CD14-positive monocyte (primary cell): ENCODE measurements at regions not wholly inside any gene's neighbourhood (a gene's known extent, or its start where the extent isn't known, plus 50 kb on each side); places are given as distances from the start of the nearest gene placed in this dataset.
"Not testable (repeated sequence)": the region's sequence is repeated elsewhere in the genome, so short reads cannot be mapped to it uniquely, and the experiment has no call there.

ENCODE experiments used
- DNase-seq, 3 donors: peaks; one replicate each; pipeline ENCODE4 v3.0.0-alpha.2; 2011 to 2022
- H2AFZ ChIP-seq: 2 replicates; pipeline ENCODE4 v1.6.0; 2012; ENCODE audit warnings: mild to moderate bottlenecking, low read depth, low read length, inconsistent platforms; ENCODE audit not compliant: insufficient read depth, poor library complexity, severe bottlenecking
- H3K27ac ChIP-seq, 2 donors: 1 replicate in 1 of 2; 2 replicates in 1 of 2; pipeline ENCODE4 v1.5.1; 2012 to 2013; ENCODE audit warnings: low read length in 2 of 2, control low read depth in 1 of 2, inconsistent platforms in 1 of 2, low read depth in 1 of 2, mild to moderate bottlenecking in 1 of 2
- H3K27me3 ChIP-seq, 2 donors: one replicate each; pipeline versions ENCODE4 v1.6.0 to v1.6.1; 2011 to 2013; ENCODE audit warnings: low read length in 2 of 2; ENCODE audit not compliant: control insufficient read depth in 2 of 2, insufficient read depth in 2 of 2
- H3K36me3 ChIP-seq, 2 donors: replicated peaks in 1 of 2; 1 replicate in 1 of 2; 2 replicates in 1 of 2; pipeline versions ENCODE4 v1.5.1 to v1.6.1; 2012 to 2013; ENCODE audit warnings: low read length in 2 of 2, control low read depth in 1 of 2, inconsistent platforms in 1 of 2, mild to moderate bottlenecking in 1 of 2; ENCODE audit not compliant: insufficient read depth in 2 of 2, control insufficient read depth in 1 of 2
- H3K4me1 ChIP-seq, 2 donors: 1 replicate in 1 of 2; 2 replicates in 1 of 2; pipeline versions ENCODE4 v1.5.1 to v1.6.1; 2012 to 2013; ENCODE audit warnings: low read length in 2 of 2, control low read depth in 1 of 2, inconsistent platforms in 1 of 2, mild to moderate bottlenecking in 1 of 2, moderate library complexity in 1 of 2; ENCODE audit not compliant: insufficient read depth in 2 of 2, control insufficient read depth in 1 of 2
- H3K4me2 ChIP-seq: replicated peaks from 2 replicates; pipeline ENCODE3; 2012; ENCODE audit warnings: low read length, moderate library complexity, mild to moderate bottlenecking; ENCODE audit not compliant: poor library complexity, severe bottlenecking; ENCODE audit errors: extremely low read depth
- H3K4me3 ChIP-seq, 3 experiments: fragments of 200-600 bp in 1 of 3; sonication (generic) in 1 of 3; replicated peaks in 1 of 3; 1 replicate in 2 of 3; 2 replicates in 1 of 3; pipeline ENCODE4 v1.5.1; 2011 to 2013; ENCODE audit warnings: low read length in 3 of 3, mild to moderate bottlenecking in 3 of 3, control low read depth in 2 of 3, low read depth in 2 of 3, inconsistent platforms in 1 of 3, moderate library complexity in 1 of 3
- H3K79me2 ChIP-seq: 2 replicates; pipeline ENCODE4 v1.6.0; 2012; ENCODE audit warnings: mild to moderate bottlenecking, control low read depth, inconsistent platforms, low read length, moderate library complexity; ENCODE audit not compliant: insufficient read depth
- H3K9ac ChIP-seq: 2 replicates; pipeline ENCODE4 v1.6.0; 2017; ENCODE audit warnings: low read length, mild to moderate bottlenecking; ENCODE audit not compliant: insufficient read depth, poor library complexity, severe bottlenecking
- H3K9me3 ChIP-seq, 2 donors: replicated peaks in 1 of 2; 1 replicate in 1 of 2; 2 replicates in 1 of 2; pipeline versions ENCODE4 v1.5.1 to v1.6.1; 2012 to 2013; ENCODE audit warnings: low read length in 2 of 2, control low read depth in 1 of 2; ENCODE audit not compliant: control insufficient read depth in 1 of 2, insufficient read depth in 1 of 2
- H4K20me1 ChIP-seq: 2 replicates; pipeline ENCODE4 v1.6.0; 2012; ENCODE audit warnings: mild to moderate bottlenecking, low read length, control low read depth, moderate library complexity; ENCODE audit not compliant: insufficient read depth
- H3K27ac Mint-ChIP-seq, 7 donors: one replicate each; pipeline ENCODE4 v1.8.0; 2020; ENCODE audit warnings: mild to moderate bottlenecking in 7 of 7, mixed read lengths in 7 of 7, moderate library complexity in 6 of 7, inconsistent platforms in 2 of 7
- H3K27me3 Mint-ChIP-seq, 3 donors: one replicate each; pipeline ENCODE4 v1.8.0; 2021 to 2022; ENCODE audit warnings: low read depth in 3 of 3, mild to moderate bottlenecking in 3 of 3, mixed read lengths in 3 of 3, moderate library complexity in 3 of 3, inconsistent platforms in 1 of 3
- H3K36me3 Mint-ChIP-seq, 2 donors: one replicate each; pipeline ENCODE4 v1.8.0; 2020; ENCODE audit warnings: mixed read lengths in 2 of 2, inconsistent platforms in 1 of 2, mild to moderate bottlenecking in 1 of 2
- H3K4me1 Mint-ChIP-seq: one replicate; pipeline ENCODE4 v1.8.0; 2020; ENCODE audit warnings: mild to moderate bottlenecking, mixed read lengths
- H3K4me3 Mint-ChIP-seq, 2 donors: one replicate each; pipeline ENCODE4 v1.8.0; 2020; ENCODE audit warnings: mild to moderate bottlenecking in 2 of 2, mixed read lengths in 2 of 2, moderate library complexity in 1 of 2
- H3K9me3 Mint-ChIP-seq, 7 donors: one replicate each; pipeline ENCODE4 v1.8.0; 2020 to 2022; ENCODE audit warnings: mixed read lengths in 7 of 7, mild to moderate bottlenecking in 6 of 7, moderate library complexity in 6 of 7, inconsistent platforms in 2 of 7
- WGBS: methylation state at CpG from one replicate; pipeline ENCODE4 v1.1.5; 2013; ENCODE audit warnings: missing lambda C conversion rate; ENCODE audit not compliant: insufficient coverage; 5-methylcytosine and 5-hydroxymethylcytosine counted together
- intact Hi-C, 2 donors: fragments of 100-400 bp; cut with micrococcal nuclease; formaldehyde crosslinking; loops; one replicate each; pipeline versions ENCODE4 v1.15.0 to v1.15.1; 2023
- TF ChIP-seq, protein P1 (sequence below): fragments of 200-600 bp; IDR thresholded peaks from one replicate; pipeline ENCODE4 v1.8.0; 2022; ENCODE audit warnings: antibody characterized with exemption, mild to moderate bottlenecking

DNA sequence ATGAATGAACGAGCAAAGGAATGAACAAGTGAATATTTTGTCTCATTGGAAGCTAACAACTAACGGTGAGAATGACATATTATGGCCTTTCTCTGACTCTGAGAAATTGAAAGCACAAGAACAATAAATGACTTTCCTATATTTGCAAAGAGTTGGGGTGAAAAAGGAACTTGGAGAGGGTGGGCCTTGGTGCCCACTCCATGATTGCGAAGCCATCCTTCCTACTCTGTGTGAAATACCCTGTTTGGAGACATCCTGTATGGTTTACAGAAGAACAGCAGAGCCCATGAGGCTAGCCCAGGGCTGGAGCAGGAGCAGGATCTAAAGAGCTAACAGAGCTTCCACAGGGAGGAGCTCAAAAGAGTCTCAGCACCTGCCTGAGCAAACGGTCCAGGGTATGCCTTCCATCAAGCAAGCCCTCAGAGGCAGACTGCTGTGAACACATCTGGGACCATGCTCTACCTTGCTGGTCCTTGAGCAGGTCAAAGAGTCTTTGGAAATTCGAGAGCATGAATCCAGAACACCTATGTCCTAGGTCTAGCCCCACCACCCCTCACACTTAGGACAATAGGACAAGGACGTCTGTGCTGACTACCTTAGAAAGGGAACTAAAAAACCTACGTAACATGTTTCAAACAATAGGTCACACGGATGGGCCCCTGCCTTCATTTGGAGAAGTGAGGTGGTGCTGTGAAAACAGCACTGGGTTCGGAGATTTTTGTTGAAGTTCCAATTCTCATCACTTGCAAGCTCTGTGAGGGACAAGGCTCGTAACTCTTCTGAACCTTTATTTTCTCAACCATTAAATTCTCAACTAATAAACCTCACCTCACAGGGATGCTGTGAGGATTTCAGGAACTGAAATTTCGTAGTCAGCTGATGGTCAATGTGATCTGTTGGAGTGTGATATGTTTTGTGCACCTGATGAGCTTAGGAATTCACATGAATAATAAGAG lies 377.4 kb downstream of the RRAGC start:
- Histone ChIP-seq H3K9ac (no peak overlapping the region), H4K20me1 (no peaks in the 10 kb centered on the region), H3K79me2 (no peaks in the 10 kb centered on the region), H3K9me3 (peaks cover 3 to 10% of the 10 kb centered on the region in 2 donors), H3K4me3 (no peak overlapping the region), H3K4me2 (no peak overlapping the region), H3K27ac (no peak overlapping the region), H3K36me3 (no peaks in the 10 kb centered on the region), H3K27me3 (peaks cover 18 to 22% of the 10 kb centered on the region in 2 donors), H2AFZ (peak overlapping the region; percentile 27), H3K4me1 (no peaks in the 10 kb centered on the region)
- WGBS = 38% methylated on average over 2 of the region's 11 CpGs
- Mint-ChIP-seq H3K36me3 (no peaks in the 10 kb centered on the region), H3K27ac (no peak overlapping the region), H3K4me1 (peaks cover 4% of the 10 kb centered on the region), H3K27me3 (peaks cover 31 to 34% (median 32%) of the 10 kb centered on the region in 3 donors), H3K4me3 (no peak overlapping the region), H3K9me3 (peaks cover 0 to 21% (median 13%) of the 10 kb centered on the region in 7 donors)
- intact Hi-C loops = no loop called here
- no peak for DNase-seq
- TF ChIP-seq, protein P1, sequence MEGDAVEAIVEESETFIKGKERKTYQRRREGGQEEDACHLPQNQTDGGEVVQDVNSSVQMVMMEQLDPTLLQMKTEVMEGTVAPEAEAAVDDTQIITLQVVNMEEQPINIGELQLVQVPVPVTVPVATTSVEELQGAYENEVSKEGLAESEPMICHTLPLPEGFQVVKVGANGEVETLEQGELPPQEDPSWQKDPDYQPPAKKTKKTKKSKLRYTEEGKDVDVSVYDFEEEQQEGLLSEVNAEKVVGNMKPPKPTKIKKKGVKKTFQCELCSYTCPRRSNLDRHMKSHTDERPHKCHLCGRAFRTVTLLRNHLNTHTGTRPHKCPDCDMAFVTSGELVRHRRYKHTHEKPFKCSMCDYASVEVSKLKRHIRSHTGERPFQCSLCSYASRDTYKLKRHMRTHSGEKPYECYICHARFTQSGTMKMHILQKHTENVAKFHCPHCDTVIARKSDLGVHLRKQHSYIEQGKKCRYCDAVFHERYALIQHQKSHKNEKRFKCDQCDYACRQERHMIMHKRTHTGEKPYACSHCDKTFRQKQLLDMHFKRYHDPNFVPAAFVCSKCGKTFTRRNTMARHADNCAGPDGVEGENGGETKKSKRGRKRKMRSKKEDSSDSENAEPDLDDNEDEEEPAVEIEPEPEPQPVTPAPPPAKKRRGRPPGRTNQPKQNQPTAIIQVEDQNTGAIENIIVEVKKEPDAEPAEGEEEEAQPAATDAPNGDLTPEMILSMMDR = no peak

DNA sequence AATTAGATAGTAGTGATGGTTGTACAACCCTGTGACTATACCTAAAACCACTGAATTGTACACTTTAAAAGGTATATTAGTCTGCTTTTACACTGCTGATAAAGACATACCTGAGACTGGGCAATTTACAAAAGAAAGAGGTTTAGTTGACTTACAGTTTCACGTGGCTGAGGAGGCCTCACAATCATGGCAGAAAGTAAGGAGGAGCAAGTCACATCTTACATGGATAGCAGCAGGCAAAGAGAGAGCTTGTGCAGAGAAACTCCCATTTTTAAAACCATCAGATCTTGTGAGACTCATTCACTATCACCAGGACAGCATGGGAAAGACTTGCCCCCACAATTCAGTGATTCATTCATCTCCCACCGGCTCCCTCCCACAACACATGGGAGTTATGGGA lies 379.9 kb downstream of the RRAGC start:
- peaks cover 46 to 49% (median 47%) of the 10 kb centered on the region in 3 donors for H3K27me3 Mint-ChIP-seq
- H3K36me3 Mint-ChIP-seq, H2AFZ ChIP-seq, intact Hi-C loops, H3K27ac Mint-ChIP-seq, H3K36me3 ChIP-seq, H3K4me3 Mint-ChIP-seq, H3K9ac ChIP-seq, H3K4me2 ChIP-seq, H3K79me2 ChIP-seq, DNase-seq, H4K20me1 ChIP-seq, H3K27ac ChIP-seq, H3K4me1 ChIP-seq, H3K4me3 ChIP-seq: not testable (repeated sequence)
- WGBS = no CpG with 5 or more reads among the region's 2 CpGs
- peaks cover 2 to 21% (median 13%) of the 10 kb centered on the region in 7 donors for H3K9me3 Mint-ChIP-seq
- H3K4me1 Mint-ChIP-seq = peaks cover 12% of the 10 kb centered on the region
- H3K27me3 ChIP-seq = peaks cover 42 to 46% of the 10 kb centered on the region in 2 donors
- H3K9me3 ChIP-seq = peaks cover 3 to 24% of the 10 kb centered on the region in 2 donors
